Endothelial cell (in vitro differentiated cells): ENCODE measurements at regions not wholly inside any gene's neighbourhood (a gene's known extent, or its start where the extent isn't known, plus 50 kb on each side); places are given as distances from the start of the nearest gene placed in this dataset.

ENCODE experiments used
- DNase-seq: peaks from one replicate; pipeline ENCODE4 v3.0.0; 2021; ENCODE audit warnings: low spot score
- H3K27ac Mint-ChIP-seq: one replicate; pipeline ENCODE4 v1.8.0; 2021; ENCODE audit warnings: mixed read lengths, inconsistent platforms; ENCODE audit not compliant: unreplicated experiment
- H3K27me3 Mint-ChIP-seq: one replicate; pipeline ENCODE4 v1.8.0; 2021; ENCODE audit warnings: mild to moderate bottlenecking, moderate library complexity, mixed read lengths, inconsistent platforms; ENCODE audit not compliant: unreplicated experiment
- H3K36me3 Mint-ChIP-seq: one replicate; pipeline ENCODE4 v1.8.0; 2021; ENCODE audit warnings: mild to moderate bottlenecking, low read depth, mixed read lengths, inconsistent platforms; ENCODE audit not compliant: unreplicated experiment
- H3K4me1 Mint-ChIP-seq: one replicate; pipeline ENCODE4 v1.8.0; 2021; ENCODE audit warnings: mild to moderate bottlenecking, mixed read lengths, inconsistent platforms; ENCODE audit not compliant: unreplicated experiment
- H3K4me3 Mint-ChIP-seq: one replicate; pipeline ENCODE4 v1.8.0; 2021; ENCODE audit warnings: mild to moderate bottlenecking, mixed read lengths, inconsistent platforms; ENCODE audit not compliant: unreplicated experiment
- H3K9me3 Mint-ChIP-seq: one replicate; pipeline ENCODE4 v1.8.0; 2021; ENCODE audit warnings: mixed read lengths, inconsistent platforms; ENCODE audit not compliant: unreplicated experiment
- TF ChIP-seq, protein P1 (sequence below): fragments of 200-600 bp; sonication (generic); IDR thresholded peaks from one replicate; pipeline ENCODE4 v1.5.0; 2021; ENCODE audit warnings: antibody characterized with exemption; ENCODE audit not compliant: unreplicated experiment

DNA sequence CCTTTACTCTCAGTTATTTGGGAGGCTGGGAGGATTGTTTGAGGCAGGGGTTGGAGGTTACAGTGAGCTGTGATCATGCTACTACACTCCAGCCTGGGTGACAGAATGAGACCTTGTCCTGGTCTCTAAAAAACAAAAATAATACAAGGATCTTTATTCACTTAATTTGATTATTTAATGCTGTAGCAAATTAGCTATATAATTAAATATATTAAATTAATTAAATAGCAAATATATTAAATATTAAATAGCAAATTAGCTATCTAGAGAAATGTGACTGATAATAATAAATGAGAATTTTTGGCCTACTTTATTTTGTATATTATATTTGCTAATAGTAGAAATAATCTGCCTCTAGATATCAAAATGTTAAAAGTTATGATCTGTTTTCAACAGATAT is 298.8 kb upstream of the NAV3 start:
- H3K4me1 Mint-ChIP-seq = no peaks in the 10 kb centered on the region
- no peaks in the 10 kb centered on the region for H3K27me3 Mint-ChIP-seq
- TF ChIP-seq, protein P1, sequence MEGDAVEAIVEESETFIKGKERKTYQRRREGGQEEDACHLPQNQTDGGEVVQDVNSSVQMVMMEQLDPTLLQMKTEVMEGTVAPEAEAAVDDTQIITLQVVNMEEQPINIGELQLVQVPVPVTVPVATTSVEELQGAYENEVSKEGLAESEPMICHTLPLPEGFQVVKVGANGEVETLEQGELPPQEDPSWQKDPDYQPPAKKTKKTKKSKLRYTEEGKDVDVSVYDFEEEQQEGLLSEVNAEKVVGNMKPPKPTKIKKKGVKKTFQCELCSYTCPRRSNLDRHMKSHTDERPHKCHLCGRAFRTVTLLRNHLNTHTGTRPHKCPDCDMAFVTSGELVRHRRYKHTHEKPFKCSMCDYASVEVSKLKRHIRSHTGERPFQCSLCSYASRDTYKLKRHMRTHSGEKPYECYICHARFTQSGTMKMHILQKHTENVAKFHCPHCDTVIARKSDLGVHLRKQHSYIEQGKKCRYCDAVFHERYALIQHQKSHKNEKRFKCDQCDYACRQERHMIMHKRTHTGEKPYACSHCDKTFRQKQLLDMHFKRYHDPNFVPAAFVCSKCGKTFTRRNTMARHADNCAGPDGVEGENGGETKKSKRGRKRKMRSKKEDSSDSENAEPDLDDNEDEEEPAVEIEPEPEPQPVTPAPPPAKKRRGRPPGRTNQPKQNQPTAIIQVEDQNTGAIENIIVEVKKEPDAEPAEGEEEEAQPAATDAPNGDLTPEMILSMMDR = no peak
- H3K36me3 Mint-ChIP-seq = no peaks in the 10 kb centered on the region
- DNase-seq = no peak
- H3K9me3 Mint-ChIP-seq = no peaks in the 10 kb centered on the region
- H3K4me3 Mint-ChIP-seq = no peak overlapping the region
- no peak overlapping the region for H3K27ac Mint-ChIP-seq

DNA sequence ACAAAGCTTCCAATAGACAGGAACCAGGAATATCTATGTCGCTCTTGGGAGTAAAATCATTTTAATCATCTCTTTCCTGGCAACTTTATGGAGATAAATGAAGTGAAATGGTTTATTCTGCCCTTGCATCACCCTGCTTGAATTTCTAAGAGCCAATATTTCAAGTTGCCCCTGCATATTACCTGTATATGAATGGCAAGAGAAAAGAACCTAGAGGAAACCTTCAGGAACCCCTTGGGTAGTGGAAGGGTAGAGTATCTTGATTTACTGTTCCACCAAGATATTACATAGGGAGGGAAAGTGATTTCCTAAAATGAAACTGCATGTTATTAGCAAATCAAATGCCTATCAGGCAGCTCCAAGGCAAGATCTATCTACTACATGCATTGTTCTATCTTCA is 308.4 kb upstream of the NAV3 start:
- no peaks in the 10 kb centered on the region for H3K36me3 Mint-ChIP-seq
- H3K4me1 Mint-ChIP-seq = no peaks in the 10 kb centered on the region
- TF ChIP-seq, protein P1 = no peak
- H3K4me3 Mint-ChIP-seq = no peak overlapping the region
- H3K27ac Mint-ChIP-seq = no peak overlapping the region
- no peak for DNase-seq
- H3K9me3 Mint-ChIP-seq = no peaks in the 10 kb centered on the region
- peaks cover 1% of the 10 kb centered on the region for H3K27me3 Mint-ChIP-seq

DNA sequence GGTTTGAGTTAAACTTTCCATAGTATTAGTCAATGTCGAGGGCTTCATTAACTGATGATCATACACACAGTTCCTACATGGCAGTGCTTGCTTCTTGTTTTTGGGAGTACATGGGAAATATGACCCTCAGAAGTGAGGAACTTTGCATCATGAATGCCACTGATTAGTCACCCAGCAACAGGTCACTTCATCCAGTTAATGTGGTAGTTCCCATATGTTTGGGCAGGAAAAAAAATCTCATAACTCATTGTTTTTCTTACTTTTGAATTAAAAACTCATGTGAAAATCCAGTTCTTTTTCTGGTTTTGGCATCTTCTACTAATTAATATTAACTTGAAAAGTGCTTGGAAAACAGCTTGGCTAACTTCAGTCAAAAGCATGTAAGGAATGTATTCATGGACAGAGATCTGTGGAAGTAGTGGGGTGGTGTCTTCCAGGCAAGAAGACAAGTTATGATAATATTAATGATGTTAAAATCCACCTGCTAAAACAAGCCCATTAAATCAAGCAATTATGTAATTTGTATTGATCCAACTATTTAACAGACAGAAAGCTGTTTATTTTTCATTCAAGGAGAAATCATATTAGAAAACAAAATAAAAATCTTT is 309.1 kb upstream of the NAV3 start:
- no peaks in the 10 kb centered on the region for H3K36me3 Mint-ChIP-seq
- H3K27ac Mint-ChIP-seq = no peak overlapping the region
- no peaks in the 10 kb centered on the region for H3K9me3 Mint-ChIP-seq
- TF ChIP-seq, protein P1 = no peak
- peaks cover 1% of the 10 kb centered on the region for H3K27me3 Mint-ChIP-seq
- H3K4me1 Mint-ChIP-seq = no peaks in the 10 kb centered on the region
- no peak overlapping the region for H3K4me3 Mint-ChIP-seq
- no peak for DNase-seq

DNA sequence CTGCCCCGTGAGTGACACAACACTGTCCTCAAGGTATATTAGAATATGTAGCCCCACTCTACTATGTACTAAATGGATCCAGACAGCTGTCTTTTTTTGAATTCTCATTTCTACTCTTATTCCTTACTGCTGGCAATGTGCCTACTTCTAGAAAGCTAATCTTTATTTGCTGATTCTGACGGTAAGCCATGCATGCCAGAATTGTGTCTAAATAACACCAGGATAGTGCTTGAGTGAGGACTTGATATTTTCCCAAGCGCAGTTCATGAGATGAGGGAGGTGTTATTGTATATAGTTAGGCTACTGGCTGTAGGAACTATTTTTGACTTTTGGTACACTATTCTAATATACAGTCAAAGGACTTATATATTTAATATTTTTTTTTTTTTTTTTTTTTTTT is 316.2 kb upstream of the NAV3 start:
- no peaks in the 10 kb centered on the region for H3K9me3 Mint-ChIP-seq
- no peak overlapping the region for H3K4me3 Mint-ChIP-seq
- no peak overlapping the region for H3K27ac Mint-ChIP-seq
- no peak for DNase-seq
- H3K4me1 Mint-ChIP-seq = no peaks in the 10 kb centered on the region
- no peaks in the 10 kb centered on the region for H3K36me3 Mint-ChIP-seq
- no peaks in the 10 kb centered on the region for H3K27me3 Mint-ChIP-seq
- TF ChIP-seq, protein P1 = no peak

DNA sequence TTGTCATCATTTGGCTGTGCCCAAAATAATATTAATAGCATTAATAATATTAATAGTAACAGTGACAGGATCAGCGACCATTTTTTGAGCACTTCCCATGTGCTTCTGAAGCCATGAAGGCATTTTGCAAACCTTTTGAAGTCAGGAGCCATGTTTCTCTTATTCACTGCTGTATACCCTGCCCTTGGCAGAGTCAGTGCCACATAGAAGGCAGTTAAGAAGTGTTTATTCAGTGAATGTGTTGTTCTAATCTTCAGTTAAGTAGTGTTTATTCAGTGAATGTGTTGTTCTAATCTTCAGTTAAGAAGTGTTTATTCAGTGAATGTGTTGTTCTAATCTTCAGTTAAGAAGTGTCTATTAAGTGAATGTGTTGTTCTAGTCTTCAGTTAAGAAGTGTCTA is 319.7 kb upstream of the NAV3 start:
- Mint-ChIP-seq H3K36me3 (no peaks in the 10 kb centered on the region), H3K4me1 (no peaks in the 10 kb centered on the region), H3K4me3 (no peak overlapping the region), H3K9me3 (no peaks in the 10 kb centered on the region), H3K27me3 (peaks cover 2% of the 10 kb centered on the region), H3K27ac (no peak overlapping the region)
- DNase-seq = no peak
- TF ChIP-seq, protein P1 = no peak
